ENCODE measurements at regions not wholly inside any gene's neighbourhood (a gene's known extent, or its start where the extent isn't known, plus 50 kb on each side); places are given as distances from the start of the nearest gene placed in this dataset.

GRCh38 chr18:66342577-66342976 is 261.3 kb downstream of the CDH19 start:
- Histone ChIP-seq H3K4me3 (ENCODE audit: low read depth, low read length, poor library complexity, severe bottlenecking) (no peak overlapping the region), H3K27ac (ENCODE audit: low read depth, low read length, poor library complexity, severe bottlenecking) (no peak overlapping the region), H3K27me3 (ENCODE audit: insufficient read depth, low read length) (no peaks in the 10 kb centered on the region), H4K20me1 (ENCODE audit: insufficient read depth, low read length) (no peaks in the 10 kb centered on the region), H3F3A (ENCODE audit: insufficient read depth, low read length) (no peaks in the 10 kb centered on the region), H3K9me3 (ENCODE audit: low read length) (no peaks in the 10 kb centered on the region), H3K9me2 (ENCODE audit: low read depth, low read length) (no peaks in the 10 kb centered on the region), H3K4me2 (ENCODE audit: low read length) (no peak overlapping the region), H3K4me1 (ENCODE audit: insufficient read depth, low read length, severe bottlenecking) (no peaks in the 10 kb centered on the region), H3K36me3 (ENCODE audit: insufficient read depth, low read length) (no peaks in the 10 kb centered on the region), H2AFZ (ENCODE audit: low read length) (no peak overlapping the region), H3K79me2 (ENCODE audit: insufficient read depth, low read length) (no peaks in the 10 kb centered on the region), H3K9ac (ENCODE audit: low read length) (no peak overlapping the region)
- no peak for TF ChIP-seq EZH2 (IDR thresholded peaks at IDR 0.05; ENCODE audit: borderline replicate concordance, low read length)
- no peak for TF ChIP-seq CTCF (IDR thresholded peaks at IDR 0.05; ENCODE audit: low read length)

- Histone ChIP-seq H3K9me2 (ENCODE audit: low read depth, low read length) (no peaks in the 10 kb centered on the region), H3K4me3 (ENCODE audit: low read depth, low read length, poor library complexity, severe bottlenecking) (no peak overlapping the region), H3F3A (ENCODE audit: insufficient read depth, low read length) (no peaks in the 10 kb centered on the region), H3K4me2 (ENCODE audit: low read length) (no peak overlapping the region), H3K9ac (ENCODE audit: low read length) (no peak overlapping the region), H3K36me3 (ENCODE audit: insufficient read depth, low read length) (no peaks in the 10 kb centered on the region), H3K4me1 (ENCODE audit: insufficient read depth, low read length, severe bottlenecking) (no peaks in the 10 kb centered on the region), H3K27me3 (ENCODE audit: insufficient read depth, low read length) (no peaks in the 10 kb centered on the region), H3K79me2 (ENCODE audit: insufficient read depth, low read length) (no peaks in the 10 kb centered on the region), H2AFZ (ENCODE audit: low read length) (no peak overlapping the region), H3K9me3 (ENCODE audit: low read length) (no peaks in the 10 kb centered on the region), H3K27ac (ENCODE audit: low read depth, low read length, poor library complexity, severe bottlenecking) (no peak overlapping the region), H4K20me1 (ENCODE audit: insufficient read depth, low read length) (no peaks in the 10 kb centered on the region)
- no peak for TF ChIP-seq EZH2 (IDR thresholded peaks at IDR 0.05; ENCODE audit: borderline replicate concordance, low read length)
- no peak for TF ChIP-seq CTCF (IDR thresholded peaks at IDR 0.05; ENCODE audit: low read length)
These were observed 269.4 kb downstream of the CDH19 start for GRCh38 chr18:66334534-66334933.

GRCh38 chr18:66329716-66330115 is 274.2 kb downstream of the CDH19 start:
- no peak for TF ChIP-seq EZH2 (IDR thresholded peaks at IDR 0.05; ENCODE audit: borderline replicate concordance, low read length)
- TF ChIP-seq CTCF (IDR thresholded peaks at IDR 0.05; ENCODE audit: low read length) = no peak
- Histone ChIP-seq H3K4me1 (ENCODE audit: insufficient read depth, low read length, severe bottlenecking) (no peaks in the 10 kb centered on the region), H3K36me3 (ENCODE audit: insufficient read depth, low read length) (no peaks in the 10 kb centered on the region), H2AFZ (ENCODE audit: low read length) (no peak overlapping the region), H3K9ac (ENCODE audit: low read length) (no peak overlapping the region), H3K9me3 (ENCODE audit: low read length) (no peaks in the 10 kb centered on the region), H3K27ac (ENCODE audit: low read depth, low read length, poor library complexity, severe bottlenecking) (no peak overlapping the region), H4K20me1 (ENCODE audit: insufficient read depth, low read length) (no peaks in the 10 kb centered on the region), H3K27me3 (ENCODE audit: insufficient read depth, low read length) (no peaks in the 10 kb centered on the region), H3K4me3 (ENCODE audit: low read depth, low read length, poor library complexity, severe bottlenecking) (no peak overlapping the region), H3K4me2 (ENCODE audit: low read length) (no peak overlapping the region), H3F3A (ENCODE audit: insufficient read depth, low read length) (no peaks in the 10 kb centered on the region), H3K9me2 (ENCODE audit: low read depth, low read length) (no peaks in the 10 kb centered on the region), H3K79me2 (ENCODE audit: insufficient read depth, low read length) (no peaks in the 10 kb centered on the region)

All from OCI-LY1 (cell line).